H1 (cell line): ENCODE measurements at regions not wholly inside any gene's neighbourhood (a gene's known extent, or its start where the extent isn't known, plus 50 kb on each side); places are given as distances from the start of the nearest gene placed in this dataset.

ENCODE experiments used
- CTCF ChIA-PET: fragments of 300-600 bp; sonication (Branson Sonifier 250); formaldehyde crosslinking; loops from one replicate; lab custom pipeline; 2021; ENCODE audit not compliant: partially characterized antibody; lab: Charles Lee
- POLR2A ChIA-PET: fragments of 300-600 bp; sonication (Branson Sonifier 250); formaldehyde crosslinking; loops from one replicate; lab custom pipeline; 2021; ENCODE audit warnings: inconsistent platforms; ENCODE audit not compliant: partially characterized antibody; lab: Charles Lee
- DNase-seq, 2 experiments: peaks; one replicate each; pipeline versions ENCODE4 v3.0.0 to v3.0.0-alpha.2; 2010 to 2022; ENCODE audit warnings: low spot score in 2 of 2, low read depth in 1 of 2, mixed read lengths in 1 of 2
- FAIRE-seq: peaks from 2 replicates; lab custom pipeline; 2011; peaks lifted over from hg19 to GRCh38; lab: Jason Lieb, UNC
- H2AFZ ChIP-seq: 2 replicates; pipeline ENCODE4 v1.8.1; 2012; ENCODE audit warnings: low read length, inconsistent platforms
- H2AK5ac ChIP-seq: 2 replicates; pipeline ENCODE4 v1.6.1; 2013; ENCODE audit warnings: low read depth, low read length
- H2BK120ac ChIP-seq: replicated peaks from 2 replicates; pipeline ENCODE3; 2013; ENCODE audit warnings: low read depth, low read length, inconsistent platforms
- H2BK12ac ChIP-seq: 2 replicates; pipeline ENCODE4 v1.6.1; 2013; ENCODE audit warnings: low read depth, low read length
- H2BK15ac ChIP-seq: 2 replicates; pipeline ENCODE4 v1.6.1; 2013; ENCODE audit warnings: low read length
- H2BK20ac ChIP-seq: 2 replicates; pipeline ENCODE4 v1.6.1; 2013; ENCODE audit warnings: low read length
- H2BK5ac ChIP-seq: 2 replicates; pipeline ENCODE4 v1.6.1; 2013; ENCODE audit warnings: low read depth, low read length
- H3K14ac ChIP-seq: 2 replicates; pipeline ENCODE4 v1.6.1; 2013; ENCODE audit warnings: inconsistent platforms; ENCODE audit not compliant: insufficient read length
- H3K18ac ChIP-seq: 2 replicates; pipeline ENCODE4 v1.6.1; 2013; ENCODE audit warnings: low read length; ENCODE audit errors: extremely low read depth
- H3K23ac ChIP-seq: 2 replicates; pipeline ENCODE4 v1.6.1; 2013; ENCODE audit warnings: inconsistent platforms; ENCODE audit not compliant: insufficient read length
- H3K23me2 ChIP-seq: 2 replicates; pipeline ENCODE4 v1.6.1; 2013; ENCODE audit warnings: low read depth, low read length
- H3K27ac ChIP-seq: 2 replicates; pipeline ENCODE4 v1.6.1; 2011; ENCODE audit warnings: low read depth, low read length, inconsistent platforms
- H3K27me3 ChIP-seq, 4 experiments: replicated peaks in 1 of 4; 1 replicate in 1 of 4; 2 replicates in 3 of 4; pipeline versions ENCODE4 v1.6.1 to v1.8.1; 2011 to 2013; ENCODE audit warnings: low read length in 3 of 4, mild to moderate bottlenecking in 3 of 4, inconsistent platforms in 2 of 4, mixed read lengths in 2 of 4, moderate library complexity in 1 of 4; ENCODE audit not compliant: control insufficient read depth in 3 of 4, insufficient read depth in 3 of 4; ENCODE audit errors: extremely low read depth in 1 of 4
- H3K36me3 ChIP-seq, 4 experiments: 2 replicates each; pipeline versions ENCODE4 v1.6.1 to v1.8.1; 2011 to 2013; ENCODE audit warnings: mild to moderate bottlenecking in 4 of 4, low read length in 3 of 4, moderate library complexity in 2 of 4, control low read depth in 1 of 4, inconsistent platforms in 1 of 4; ENCODE audit not compliant: insufficient read depth in 4 of 4, control insufficient read depth in 2 of 4
- H3K4ac ChIP-seq: replicated peaks from 2 replicates; pipeline ENCODE3; 2013; ENCODE audit warnings: low read length, low read depth, mixed read lengths, inconsistent platforms; ENCODE audit not compliant: insufficient read length
- H3K4me1 ChIP-seq, 4 experiments: replicated peaks in 1 of 4; 1 replicate in 1 of 4; 2 replicates in 3 of 4; pipeline versions ENCODE4 v1.6.1 to v1.8.1; 2011 to 2013; ENCODE audit warnings: low read length in 3 of 4, inconsistent platforms in 2 of 4, mixed read lengths in 1 of 4; ENCODE audit not compliant: insufficient read depth in 4 of 4, control insufficient read depth in 3 of 4
- H3K4me2 ChIP-seq, 2 experiments: 2 replicates each; pipeline versions ENCODE4 v1.6.1 to v1.8.1; 2011 to 2013; ENCODE audit warnings: low read depth in 2 of 2, low read length in 2 of 2, control low read depth in 1 of 2, inconsistent platforms in 1 of 2, mild to moderate bottlenecking in 1 of 2; ENCODE audit not compliant: insufficient read depth in 1 of 2
- H3K4me3 ChIP-seq, 4 experiments: fragments of 200-600, 300-600 bp in 1 of 4; sonication (generic), shearing (Covaris generic), sonication (Bioruptor Twin) in 1 of 4; 2 replicates each; pipeline versions ENCODE4 v1.5.1 to v1.8.1; 2011 to 2016; ENCODE audit warnings: low read length in 4 of 4, low read depth in 3 of 4, control low read depth in 2 of 4, inconsistent platforms in 2 of 4, mild to moderate bottlenecking in 2 of 4, mixed read lengths in 1 of 4, moderate library complexity in 1 of 4; ENCODE audit not compliant: insufficient read depth in 2 of 4; ENCODE audit errors: extremely low read depth in 1 of 4
- H3K56ac ChIP-seq: replicated peaks from 2 replicates; pipeline ENCODE3; 2013; ENCODE audit warnings: low read depth, mild to moderate bottlenecking, mixed read lengths, low read length, inconsistent platforms; ENCODE audit not compliant: insufficient read length
- H3K79me1 ChIP-seq: 2 replicates; pipeline ENCODE4 v1.6.1; 2013; ENCODE audit warnings: low read depth, low read length, control low read depth
- H3K79me2 ChIP-seq, 2 experiments: 2 replicates each; pipeline versions ENCODE4 v1.6.1 to v1.8.1; 2012 to 2013; ENCODE audit warnings: low read length in 2 of 2, mild to moderate bottlenecking in 2 of 2, inconsistent platforms in 1 of 2; ENCODE audit not compliant: insufficient read depth in 2 of 2, control insufficient read depth in 1 of 2
- H3K9ac ChIP-seq, 4 experiments: replicated peaks in 1 of 4; 1 replicate in 1 of 4; 2 replicates in 3 of 4; pipeline versions ENCODE4 v1.6.1 to v1.8.1; 2011 to 2013; ENCODE audit warnings: low read depth in 3 of 4, low read length in 3 of 4, control low read depth in 2 of 4, mild to moderate bottlenecking in 2 of 4, moderate library complexity in 2 of 4, inconsistent platforms in 1 of 4; ENCODE audit errors: extremely low read depth in 1 of 4
- H3K9me3 ChIP-seq, 2 experiments: 2 replicates each; pipeline versions ENCODE4 v1.6.1 to v1.8.1; 2012 to 2013; ENCODE audit warnings: mild to moderate bottlenecking in 2 of 2, moderate library complexity in 2 of 2, control low read depth in 1 of 2, inconsistent platforms in 1 of 2, low read depth in 1 of 2, low read length in 1 of 2, mixed read lengths in 1 of 2; ENCODE audit not compliant: insufficient read depth in 2 of 2
- H4K20me1 ChIP-seq, 2 experiments: replicated peaks in 1 of 2; 2 replicates each; pipeline versions ENCODE3 to v1.8.1; 2011 to 2013; ENCODE audit warnings: inconsistent platforms in 2 of 2, low read length in 2 of 2, mild to moderate bottlenecking in 1 of 2; ENCODE audit not compliant: insufficient read depth in 2 of 2, control insufficient read depth in 1 of 2
- H4K5ac ChIP-seq: 2 replicates; pipeline ENCODE4 v1.6.1; 2013; ENCODE audit warnings: low read length, low read depth, mixed read lengths, inconsistent platforms; ENCODE audit not compliant: insufficient read length
- H4K8ac ChIP-seq: 2 replicates; pipeline ENCODE4 v1.8.0; 2013; ENCODE audit warnings: mild to moderate bottlenecking, moderate library complexity, low read length, inconsistent platforms; ENCODE audit not compliant: insufficient read depth; ENCODE audit errors: extremely low read depth
- H4K91ac ChIP-seq: replicated peaks from 2 replicates; pipeline ENCODE3; 2013; ENCODE audit warnings: low read length, mixed read lengths, inconsistent platforms; ENCODE audit not compliant: insufficient read length
- ATF2 ChIP-seq: IDR thresholded peaks from 2 replicates; pipeline ENCODE4 v1.6.1; 2012; ENCODE audit warnings: low read length, inconsistent platforms
- BCL11A ChIP-seq, 2 experiments: IDR thresholded peaks; one replicate each; pipeline ENCODE4 v1.6.1; 2011; ENCODE audit warnings: low read depth in 2 of 2, low read length in 2 of 2, mild to moderate bottlenecking in 2 of 2
- CHD2 ChIP-seq: IDR thresholded peaks from 2 replicates; pipeline ENCODE4 v1.6.1; 2012; ENCODE audit warnings: low read length, improper control_type of control experiment
- E2F6 ChIP-seq: IDR thresholded peaks from 2 replicates; pipeline ENCODE4 v1.6.1; 2012; ENCODE audit warnings: inconsistent platforms
- FOSL1 ChIP-seq: IDR thresholded peaks from 2 replicates; pipeline ENCODE4 v1.6.1; 2011; ENCODE audit warnings: mild to moderate bottlenecking, low read depth, low read length, moderate library complexity; ENCODE audit not compliant: insufficient read depth
- JUN ChIP-seq: IDR thresholded peaks from 2 replicates; pipeline ENCODE4 v1.6.1; 2011; ENCODE audit warnings: low read depth, mild to moderate bottlenecking, improper control_type of control experiment, low read length
- MAFK ChIP-seq: IDR thresholded peaks from 2 replicates; pipeline ENCODE4 v1.6.1; 2012; ENCODE audit warnings: low read depth, mild to moderate bottlenecking, improper control_type of control experiment, low read length
- RAD21 ChIP-seq, 2 experiments: IDR thresholded peaks in 1 of 2; conservative IDR thresholded peaks in 1 of 2; 2 replicates each; pipeline ENCODE4 v1.6.1; 2011; ENCODE audit warnings: low read depth in 2 of 2, low read length in 2 of 2, improper control_type of control experiment in 1 of 2, inconsistent platforms in 1 of 2, mild to moderate bottlenecking in 1 of 2, moderate library complexity in 1 of 2
- RFX5 ChIP-seq: IDR thresholded peaks from 2 replicates; pipeline ENCODE4 v1.6.1; 2011; ENCODE audit warnings: low read depth, low read length, improper control_type of control experiment, borderline replicate concordance
- TAF7 ChIP-seq: optimal IDR thresholded peaks from 2 replicates; pipeline ENCODE3; 2011; ENCODE audit warnings: low read depth, mild to moderate bottlenecking, inconsistent platforms, low read length, moderate library complexity, borderline replicate concordance
- USF2 ChIP-seq: IDR thresholded peaks from 2 replicates; pipeline ENCODE4 v1.6.1; 2011; ENCODE audit warnings: low read length, improper control_type of control experiment
- WGBS, 2 experiments: shearing (Covaris generic) in 1 of 2; methylation state at CpG; one replicate each; pipeline versions ENCODE4 v1.1.6 to v1.1.7; 2013 to 2015; ENCODE audit warnings: low lambda C conversion rate in 2 of 2, mixed read lengths in 2 of 2, inconsistent platforms in 1 of 2, low coverage in 1 of 2, missing lambda C conversion rate in 1 of 2; ENCODE audit not compliant: insufficient replicate concordance in 2 of 2, insufficient coverage in 1 of 2, insufficient read length in 1 of 2; ENCODE audit errors: extremely low coverage in 1 of 2, missing lambda C conversion rate in 1 of 2; 5-methylcytosine and 5-hydroxymethylcytosine counted together

- no peak overlapping the region for H3K4me2 ChIP-seq
- no peak overlapping the region for H2BK5ac ChIP-seq
- H4K8ac ChIP-seq: no peak overlapping the region; the same call in 1 of the 2 replicates
- no peaks in the 10 kb centered on the region for H4K20me1 ChIP-seq
- no peaks in the 10 kb centered on the region for H3K79me1 ChIP-seq
- no peaks in the 10 kb centered on the region for H3K79me2 ChIP-seq
- no peak overlapping the region for H4K5ac ChIP-seq
- no peaks in the 10 kb centered on the region for H3K36me3 ChIP-seq
- H2BK12ac ChIP-seq: no peak overlapping the region
- H3K9me3 ChIP-seq: no peaks in the 10 kb centered on the region
- no peak overlapping the region for H3K56ac ChIP-seq
- no peak overlapping the region for H3K4ac ChIP-seq
- no peak overlapping the region for H3K23ac ChIP-seq
- H2BK20ac ChIP-seq: no peak overlapping the region
- FAIRE-seq (no peak), DNase-seq (no peak)
- no peak overlapping the region for H3K27ac ChIP-seq
- no peaks in the 10 kb centered on the region for H3K27me3 ChIP-seq
- H3K18ac ChIP-seq: no peak overlapping the region
- no peak overlapping the region for H2AFZ ChIP-seq
- no peak overlapping the region for H2BK120ac ChIP-seq
- no peak overlapping the region for H4K91ac ChIP-seq
- H2AK5ac ChIP-seq: no peak overlapping the region
- H3K4me1 ChIP-seq: no peaks in the 10 kb centered on the region; a peak in 1 of 7 replicates
- no peak overlapping the region for H2BK15ac ChIP-seq
- no peak overlapping the region for H3K4me3 ChIP-seq
- no peak overlapping the region for H3K14ac ChIP-seq
- H3K9ac ChIP-seq: no peak overlapping the region
- ChIA-PET CTCF (interaction anchor here (0.6 to 2.1 kb wide), 2 partner anchors 10 to 25 kb away, joined by 3 to 6 read pairs; no protein-coding TSS in a partner anchor), POLR2A (no interaction called here)
- WGBS, 2 experiments: 87% methylated on average over 4 of the region's 4 CpGs; no CpG with 5 or more reads in 1 of the 2 experiments
- H3K23me2 ChIP-seq: no peaks in the 10 kb centered on the region
- TF ChIP-seq MAFK: no peak
- TF ChIP-seq ATF2: no peak
- TF ChIP-seq E2F6: no peak
- TF ChIP-seq RFX5: no peak
- no peak for TF ChIP-seq BCL11A (IDR thresholded peaks at IDR 0.05; ENCODE audit: low read depth in 2 of 2, low read length in 2 of 2)
- no peak for TF ChIP-seq JUN
- TF ChIP-seq TAF7: no peak
- no peak for TF ChIP-seq CHD2
- TF ChIP-seq USF2: no peak
- TF ChIP-seq RAD21 (IDR thresholded peaks at IDR 0.05 in 1 of 2, conservative IDR thresholded peaks at IDR 0.05 in 1 of 2; ENCODE audit: low read depth in 2 of 2, low read length in 2 of 2): no peak
- TF ChIP-seq FOSL1: no peak
Measured at GRCh38 chr15:79164043-79164442, 73.5 kb upstream of the RASGRF1 start.
